B cell (primary cell): ENCODE measurements at regions not wholly inside any gene's neighbourhood (a gene's known extent, or its start where the extent isn't known, plus 50 kb on each side); places are given as distances from the start of the nearest gene placed in this dataset.

Experiments
- EZH2 ChIP-seq: IDR thresholded peaks from 2 replicates; pipeline ENCODE4 v1.6.1; 2012; ENCODE audit warnings: borderline replicate concordance, low read depth, mild to moderate bottlenecking, moderate library complexity, low read length; ENCODE audit not compliant: insufficient read depth, poor library complexity, severe bottlenecking
- TF ChIP-seq, protein P1 (sequence below): fragments of 200-600 bp; IDR thresholded peaks from one replicate; pipeline ENCODE4 v1.8.0; 2022; ENCODE audit warnings: antibody characterized with exemption, mild to moderate bottlenecking

DNA sequence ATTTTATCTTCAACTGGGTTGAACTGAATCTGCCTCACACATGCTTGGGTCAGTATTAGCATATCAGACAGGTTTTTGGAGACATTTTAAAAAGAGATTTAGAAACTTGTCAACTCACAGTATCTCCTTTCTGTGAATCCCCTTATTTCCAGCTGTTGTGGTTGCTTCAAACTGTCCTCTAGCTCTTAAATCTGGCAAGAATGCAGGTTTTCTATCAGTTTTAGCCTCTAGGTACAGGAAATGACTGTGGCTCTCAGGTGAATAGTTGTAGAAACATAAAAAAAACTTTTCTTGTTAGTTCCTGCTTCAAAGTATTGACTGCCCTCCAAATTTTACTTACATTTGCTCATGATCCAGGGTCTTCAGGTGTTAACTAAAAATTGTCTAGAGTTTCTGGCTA lies 495.7 kb upstream of the TMPRSS15 start:
- TF ChIP-seq, protein P1, sequence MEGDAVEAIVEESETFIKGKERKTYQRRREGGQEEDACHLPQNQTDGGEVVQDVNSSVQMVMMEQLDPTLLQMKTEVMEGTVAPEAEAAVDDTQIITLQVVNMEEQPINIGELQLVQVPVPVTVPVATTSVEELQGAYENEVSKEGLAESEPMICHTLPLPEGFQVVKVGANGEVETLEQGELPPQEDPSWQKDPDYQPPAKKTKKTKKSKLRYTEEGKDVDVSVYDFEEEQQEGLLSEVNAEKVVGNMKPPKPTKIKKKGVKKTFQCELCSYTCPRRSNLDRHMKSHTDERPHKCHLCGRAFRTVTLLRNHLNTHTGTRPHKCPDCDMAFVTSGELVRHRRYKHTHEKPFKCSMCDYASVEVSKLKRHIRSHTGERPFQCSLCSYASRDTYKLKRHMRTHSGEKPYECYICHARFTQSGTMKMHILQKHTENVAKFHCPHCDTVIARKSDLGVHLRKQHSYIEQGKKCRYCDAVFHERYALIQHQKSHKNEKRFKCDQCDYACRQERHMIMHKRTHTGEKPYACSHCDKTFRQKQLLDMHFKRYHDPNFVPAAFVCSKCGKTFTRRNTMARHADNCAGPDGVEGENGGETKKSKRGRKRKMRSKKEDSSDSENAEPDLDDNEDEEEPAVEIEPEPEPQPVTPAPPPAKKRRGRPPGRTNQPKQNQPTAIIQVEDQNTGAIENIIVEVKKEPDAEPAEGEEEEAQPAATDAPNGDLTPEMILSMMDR: no peak
- TF ChIP-seq EZH2: no peak
